GM18505 (cell line): ENCODE measurements at regions not wholly inside any gene's neighbourhood (a gene's known extent, or its start where the extent isn't known, plus 50 kb on each side); places are given as distances from the start of the nearest gene placed in this dataset.
"Not testable (repeated sequence)": the region's sequence is repeated elsewhere in the genome, so short reads cannot be mapped to it uniquely, and the experiment has no call there.

Experiments used
- ATAC-seq: cut with Tn5 transposase; IDR thresholded peaks from one replicate; pipeline ENCODE4 v1.9.1; 2021; ENCODE audit not compliant: unreplicated experiment
- POLR2A ChIP-seq: IDR thresholded peaks from 4 replicates; pipeline ENCODE4 v1.6.1; 2011; ENCODE audit warnings: borderline replicate concordance; ENCODE audit not compliant: insufficient read depth, insufficient read length; ENCODE audit errors: extremely low read depth

- peak; percentile 76 for ATAC-seq
- TF ChIP-seq POLR2A: no peak
These were observed 251.9 kb upstream of the IRAK1BP1 start for GRCh38 chr6:78615430-78615904.

GRCh38 chr6:78618970-78619369, 248.4 kb upstream of the IRAK1BP1 start:
- no peak for TF ChIP-seq POLR2A
- ATAC-seq: no peak

- TF ChIP-seq POLR2A: no peak
These were observed 243.8 kb upstream of the IRAK1BP1 start for GRCh38 chr6:78623554-78623953.

GRCh38 chr6:78629154-78629721, 238.1 kb upstream of the IRAK1BP1 start:
- TF ChIP-seq POLR2A: no peak
- no peak for ATAC-seq

More at GRCh38 chr6:78623554-78623953, 243.8 kb upstream of the IRAK1BP1 start:
- no peak for ATAC-seq

GRCh38 chr6:78629836-78630235, 237.5 kb upstream of the IRAK1BP1 start:
- TF ChIP-seq POLR2A: no peak
- ATAC-seq: no peak

- TF ChIP-seq POLR2A: no peak
These were observed 235.4 kb upstream of the IRAK1BP1 start for GRCh38 chr6:78631976-78632375.

GRCh38 chr6:78639111-78640110, 227.9 kb upstream of the IRAK1BP1 start:
- TF ChIP-seq POLR2A: no peak
- ATAC-seq: no peak

More at GRCh38 chr6:78631976-78632375, 235.4 kb upstream of the IRAK1BP1 start:
- no peak for ATAC-seq

- ATAC-seq: not testable (repeated sequence)
These were observed 223.4 kb upstream of the IRAK1BP1 start for GRCh38 chr6:78643976-78644375.

- ATAC-seq: not testable (repeated sequence)
These were observed 220.6 kb upstream of the IRAK1BP1 start for GRCh38 chr6:78646542-78647415.

GRCh38 chr6:78665819-78666218, 201.5 kb upstream of the IRAK1BP1 start:
- ATAC-seq: not testable (repeated sequence)

- TF ChIP-seq POLR2A: no peak
- no peak for ATAC-seq
These were observed 200.6 kb upstream of the IRAK1BP1 start for GRCh38 chr6:78666764-78667163.

GRCh38 chr6:78670156-78670555, 197.2 kb upstream of the IRAK1BP1 start:
- no peak for TF ChIP-seq POLR2A
- ATAC-seq: no peak

GRCh38 chr6:78670802-78671201, 196.5 kb upstream of the IRAK1BP1 start:
- ATAC-seq: no peak
- TF ChIP-seq POLR2A: no peak

GRCh38 chr6:78676069-78677007, 191.0 kb upstream of the IRAK1BP1 start:
- not testable (repeated sequence) for ATAC-seq
